GM18873 (cell line): ENCODE measurements at regions not wholly inside any gene's neighbourhood (a gene's known extent, or its start where the extent isn't known, plus 50 kb on each side); places are given as distances from the start of the nearest gene placed in this dataset.

Experiments
- ATAC-seq: cut with Tn5 transposase; IDR thresholded peaks from one replicate; pipeline ENCODE4 v1.9.1; 2021; ENCODE audit warnings: mild to moderate bottlenecking, moderate library complexity, moderate number of reproducible peaks; ENCODE audit not compliant: unreplicated experiment, low FRiP score

DNA sequence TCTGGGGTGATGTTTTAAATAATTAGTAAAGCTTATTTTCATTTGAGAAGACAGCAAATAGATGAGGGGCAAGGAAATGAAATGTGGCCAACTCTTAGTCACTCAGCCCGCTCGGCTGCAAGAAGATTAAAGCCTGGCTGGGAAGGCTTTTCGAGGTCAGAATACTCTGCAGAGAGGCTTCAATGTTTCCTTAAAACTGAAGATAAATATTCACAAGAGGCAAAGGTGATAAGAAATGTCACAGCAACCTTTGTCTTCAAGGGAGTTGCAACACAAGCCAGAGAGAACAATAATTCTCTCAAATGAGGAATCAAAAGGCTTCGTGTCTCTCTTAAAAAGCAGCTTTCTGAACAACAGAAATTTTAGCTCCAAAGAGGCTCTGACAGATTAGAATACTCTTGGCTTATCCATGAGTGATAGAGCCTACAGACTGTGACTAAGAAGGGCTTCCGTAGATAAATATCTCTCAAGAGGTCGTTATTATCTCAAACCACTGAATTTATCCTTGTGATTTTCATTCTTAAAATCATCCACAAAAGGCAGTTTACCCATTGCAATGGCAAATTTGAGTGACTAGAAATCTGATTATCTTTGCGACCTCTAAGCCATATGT, 92.5 kb downstream of the KLF6 start:
- ATAC-seq = no peak

DNA sequence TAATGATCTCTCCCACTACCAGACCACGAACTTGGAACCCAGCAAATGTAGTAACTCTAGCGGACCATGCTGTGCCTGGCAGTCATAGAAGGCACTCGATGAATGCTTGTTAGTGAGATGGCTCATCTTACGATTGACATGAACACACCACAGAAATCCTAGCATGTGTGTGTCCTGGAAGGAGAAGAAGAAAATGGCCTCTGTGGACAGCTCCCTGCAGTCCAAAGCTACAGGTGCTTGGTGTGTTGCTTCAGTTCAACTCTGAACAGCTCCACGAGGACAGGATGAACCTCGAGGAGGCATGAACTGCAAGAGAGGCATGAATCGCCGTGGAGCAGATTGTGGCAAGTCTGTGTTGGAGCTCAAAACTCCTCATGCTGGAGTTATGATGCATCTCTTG, 93.5 kb downstream of the KLF6 start:
- no peak for ATAC-seq

GRCh38 chr10:3689871-3690510, 95.0 kb downstream of the KLF6 start:
- no peak for ATAC-seq

DNA sequence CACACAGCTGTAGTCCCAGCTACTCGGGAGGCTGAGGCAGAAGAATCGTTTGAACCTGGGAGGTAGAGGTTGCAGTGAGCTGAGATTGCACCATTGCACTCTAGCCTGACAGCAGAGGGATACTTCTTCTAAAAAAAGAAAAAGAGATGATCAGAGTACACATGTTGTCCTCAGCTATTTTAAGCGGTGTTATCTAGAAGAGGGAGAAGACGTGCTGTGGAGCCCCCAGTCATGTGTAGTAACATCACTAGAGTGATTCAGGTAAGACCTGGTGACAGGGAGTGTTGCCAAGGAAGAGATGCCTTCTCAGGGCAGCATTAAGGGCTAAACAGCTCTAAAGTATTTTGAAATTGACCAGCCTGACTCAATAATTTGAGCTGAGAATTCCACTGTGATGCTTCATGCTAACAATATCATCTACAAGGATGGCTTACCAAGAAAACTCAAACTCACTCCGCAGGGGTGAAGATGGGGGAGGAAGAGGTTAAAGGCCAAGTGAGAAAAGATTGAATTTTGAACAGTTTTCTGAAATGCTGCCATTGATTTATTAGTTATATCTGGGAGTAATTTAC, 97.4 kb downstream of the KLF6 start:
- ATAC-seq = no peak

DNA sequence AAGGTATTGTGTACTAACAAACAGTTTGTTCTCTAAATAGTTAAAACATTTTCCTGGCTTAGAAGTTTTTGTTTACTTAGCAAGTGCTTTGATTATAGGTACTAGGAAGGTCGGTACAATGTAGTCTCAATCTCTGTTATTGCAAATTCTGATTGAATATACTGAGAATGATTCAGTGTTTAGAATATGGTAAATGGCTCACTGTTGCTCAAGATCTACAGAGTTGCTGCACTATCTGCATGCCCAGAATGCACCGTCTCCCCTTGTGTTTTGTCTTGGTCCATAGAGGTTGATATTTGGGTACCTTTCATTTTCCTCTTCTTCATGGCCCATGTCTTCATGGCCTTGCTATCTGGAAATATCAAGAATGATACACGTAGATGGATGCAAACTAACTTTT, 99.6 kb downstream of the KLF6 start:
- no peak for ATAC-seq

- no peak for ATAC-seq
These were observed 100.1 kb downstream of the KLF6 start for GRCh38 chr10:3684891-3685290.

GRCh38 chr10:3683560-3683959, 101.4 kb downstream of the KLF6 start:
- ATAC-seq = no peak

- ATAC-seq = no peak
These were observed 102.3 kb downstream of the KLF6 start for GRCh38 chr10:3682745-3683144.

- no peak for ATAC-seq
These were observed 103.1 kb downstream of the KLF6 start for GRCh38 chr10:3681642-3682554.

DNA sequence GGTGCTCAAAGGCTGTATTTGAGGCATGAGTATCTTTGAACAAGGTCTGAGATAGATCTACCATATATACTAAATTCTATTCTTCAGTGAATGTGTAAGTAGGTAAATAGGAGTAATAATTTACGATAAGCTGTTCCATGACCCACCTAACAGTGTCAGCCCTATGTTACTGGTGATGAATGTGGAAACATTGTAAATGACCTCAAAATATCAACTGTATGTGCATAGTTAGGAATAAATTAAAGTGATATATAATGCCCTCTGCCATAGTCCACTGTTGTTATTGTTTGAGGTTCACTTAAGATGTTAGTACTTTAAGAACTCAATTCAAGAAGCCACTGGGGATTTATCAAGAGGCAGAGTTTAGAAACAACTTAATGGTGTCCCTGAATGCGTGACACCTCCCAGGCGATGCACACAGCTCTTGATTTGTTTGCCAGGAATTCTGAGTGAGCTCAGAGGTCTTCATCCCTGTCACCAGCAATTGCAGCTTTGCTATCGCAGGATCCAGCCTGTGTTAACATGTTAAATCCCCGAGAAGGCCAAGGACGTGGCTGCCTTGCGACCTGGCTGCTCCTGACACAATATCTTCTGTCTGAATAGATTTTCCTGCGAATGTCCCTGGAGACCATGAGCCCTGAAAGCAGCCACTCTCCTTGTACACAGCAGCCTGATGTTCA, 104.9 kb downstream of the KLF6 start:
- ATAC-seq = no peak

GRCh38 chr10:3678629-3679227, 106.3 kb downstream of the KLF6 start:
- no peak for ATAC-seq

DNA sequence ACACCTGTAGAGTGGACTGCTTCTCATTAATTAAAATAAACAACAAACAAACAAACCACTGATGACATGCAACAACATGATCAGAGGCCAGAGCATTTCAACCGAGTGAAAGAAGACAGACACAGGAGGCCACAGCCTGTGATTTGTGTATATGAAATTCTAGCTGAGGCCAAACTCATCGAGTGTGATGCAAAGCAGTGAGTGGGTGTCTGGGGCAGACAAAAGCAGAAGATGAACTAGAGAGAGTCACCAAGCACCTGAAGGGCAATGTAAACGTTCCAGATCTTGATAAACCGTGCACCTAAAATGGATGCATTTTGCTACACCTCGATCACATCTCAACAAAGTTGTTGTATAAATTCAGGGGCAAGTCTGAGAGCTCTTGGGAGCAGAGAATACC, 108.4 kb downstream of the KLF6 start:
- no peak for ATAC-seq

GRCh38 chr10:3672220-3672619, 112.8 kb downstream of the KLF6 start:
- no peak for ATAC-seq

DNA sequence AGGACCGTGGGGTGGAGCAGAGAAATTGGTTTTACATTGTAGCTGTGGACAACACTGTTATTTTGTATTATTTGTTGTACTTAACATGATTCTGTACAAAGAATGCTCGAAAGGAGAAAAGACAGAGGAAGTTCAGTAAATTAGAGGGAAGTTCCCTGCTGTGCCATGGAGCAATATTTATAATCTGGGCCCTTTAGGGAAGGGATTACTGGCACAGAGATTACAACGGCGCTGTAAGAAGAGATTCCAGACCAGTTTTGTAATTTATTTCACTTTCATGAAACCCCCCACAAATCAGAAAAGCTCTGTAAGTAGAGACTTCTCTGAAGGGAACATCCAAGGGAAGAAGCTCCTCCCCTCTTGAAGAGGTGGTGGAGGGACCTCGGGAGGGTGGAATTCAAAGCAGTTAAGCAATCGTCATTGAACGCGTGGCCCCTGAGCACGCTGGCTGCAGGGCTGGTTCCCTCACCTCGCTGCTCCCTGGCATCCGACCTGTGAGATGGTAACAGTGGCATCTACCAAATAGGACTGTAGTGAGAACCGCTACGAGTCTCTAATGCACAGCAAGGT, 113.5 kb downstream of the KLF6 start:
- no peak for ATAC-seq

GRCh38 chr10:3668966-3669330, 116.1 kb downstream of the KLF6 start:
- no peak for ATAC-seq

- no peak for ATAC-seq
These were observed 116.6 kb downstream of the KLF6 start for GRCh38 chr10:3668276-3668965.

GRCh38 chr10:3666525-3667302, 118.3 kb downstream of the KLF6 start:
- ATAC-seq = no peak

GRCh38 chr10:3665316-3665908, 119.6 kb downstream of the KLF6 start:
- no peak for ATAC-seq
